Large intestine (tissue), 3 donors: ENCODE measurements at regions not wholly inside any gene's neighbourhood (a gene's known extent, or its start where the extent isn't known, plus 50 kb on each side); places are given as distances from the start of the nearest gene placed in this dataset.
A peak's percentile ranks its signal among the peaks of the same experiment; 100 is the strongest.

ENCODE experiments used
- DNase-seq, 2 donors: peaks; one replicate each; pipeline versions ENCODE4 v3.0.0 to v3.0.0-alpha.2; 2013
- H3K27ac ChIP-seq: one replicate; pipeline ENCODE4 v1.5.1; 2013; ENCODE audit warnings: low read length
- H3K27me3 ChIP-seq: 2 replicates; pipeline ENCODE4 v1.6.1; 2013; ENCODE audit warnings: low read length; ENCODE audit not compliant: control insufficient read depth, insufficient read depth
- H3K36me3 ChIP-seq: 2 replicates; pipeline ENCODE4 v1.6.1; 2013; ENCODE audit warnings: low read length; ENCODE audit not compliant: control insufficient read depth, insufficient read depth
- H3K4me1 ChIP-seq: one replicate; pipeline ENCODE4 v1.6.1; 2013; ENCODE audit warnings: low read length; ENCODE audit not compliant: control insufficient read depth, insufficient read depth
- H3K4me3 ChIP-seq: one replicate; pipeline ENCODE4 v1.5.1; 2013; ENCODE audit warnings: low read length
- H3K9me3 ChIP-seq: one replicate; pipeline ENCODE4 v1.6.1; 2013; ENCODE audit warnings: mild to moderate bottlenecking, low read depth, low read length, moderate library complexity; ENCODE audit not compliant: control insufficient read depth
- WGBS: methylation state at CpG from one replicate; pipeline ENCODE4 v1.1.5; 2013; ENCODE audit warnings: low lambda C conversion rate; ENCODE audit not compliant: insufficient coverage; 5-methylcytosine and 5-hydroxymethylcytosine counted together

DNA sequence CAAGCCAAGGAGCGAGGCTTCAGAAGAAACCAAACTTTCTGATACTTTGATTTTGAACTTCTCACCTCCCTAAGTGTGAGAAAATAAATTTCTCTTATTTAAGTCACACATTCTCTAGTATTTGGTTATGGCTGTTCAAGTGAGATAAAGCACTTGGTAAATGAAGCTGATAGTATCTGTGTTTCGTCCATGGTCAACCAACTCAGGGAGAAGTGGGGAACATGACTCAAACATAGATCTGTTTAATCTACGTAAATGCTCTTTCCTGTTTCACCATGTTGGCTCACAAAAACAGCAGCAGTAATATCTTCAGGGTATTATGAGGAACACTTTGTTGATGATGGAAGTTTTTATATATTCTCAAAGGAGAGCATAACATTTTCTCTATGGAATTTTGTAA is 2167.2 kb upstream of the C9orf72 start:
- no peak overlapping the region for H3K4me3 ChIP-seq
- no peak overlapping the region for H3K27ac ChIP-seq
- WGBS, result no CpG with 5 or more reads among the region's 3 CpGs
- H3K27me3 ChIP-seq, result no peaks in the 10 kb centered on the region
- H3K4me1 ChIP-seq, result no peaks in the 10 kb centered on the region
- H3K36me3 ChIP-seq, result no peaks in the 10 kb centered on the region
- DNase-seq, result no peak
- H3K9me3 ChIP-seq, result no peaks in the 10 kb centered on the region

DNA sequence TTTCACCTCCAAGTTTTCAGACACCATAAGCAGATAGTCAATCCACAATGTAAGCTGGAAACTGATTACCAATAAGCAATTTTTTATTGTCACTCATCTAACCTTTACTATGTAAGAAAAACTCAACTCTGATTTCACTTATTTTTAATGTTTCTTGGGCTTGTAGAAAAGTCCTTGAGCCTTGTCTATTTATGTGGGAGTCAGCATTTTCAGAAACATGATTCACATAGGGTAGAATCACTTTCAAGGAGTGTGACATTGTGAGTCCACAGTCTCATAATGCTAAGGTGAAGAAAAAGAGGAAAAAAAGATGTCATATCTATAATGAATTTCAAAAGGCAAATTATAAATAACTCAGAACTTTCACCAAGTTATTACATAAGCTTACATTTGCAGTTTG is 2167.9 kb upstream of the C9orf72 start:
- Histone ChIP-seq H3K4me1 (no peaks in the 10 kb centered on the region), H3K27me3 (no peaks in the 10 kb centered on the region), H3K9me3 (no peaks in the 10 kb centered on the region), H3K36me3 (no peaks in the 10 kb centered on the region), H3K4me3 (no peak overlapping the region), H3K27ac (no peak overlapping the region)
- no peak for DNase-seq

DNA sequence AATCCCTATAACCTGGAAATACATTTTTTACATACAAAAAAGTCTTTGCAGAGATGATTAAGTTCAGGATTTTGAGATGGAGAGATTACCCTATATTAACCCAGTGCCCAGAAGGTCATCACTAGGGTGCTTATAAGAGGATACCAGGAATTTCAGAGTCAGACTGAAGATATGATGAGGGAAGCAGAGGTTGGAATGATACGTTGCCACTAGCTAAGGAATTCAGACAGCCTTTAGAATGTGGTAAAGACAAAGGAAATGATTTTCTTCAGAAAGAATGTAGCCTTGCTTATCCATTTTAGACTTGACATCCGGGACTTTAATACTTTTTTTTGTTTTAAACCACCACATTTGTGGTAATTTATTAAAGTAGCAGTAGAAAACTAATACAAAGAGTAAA is 2176.8 kb upstream of the C9orf72 start:
- Histone ChIP-seq H3K4me1 (no peaks in the 10 kb centered on the region), H3K27ac (no peak overlapping the region), H3K36me3 (no peaks in the 10 kb centered on the region), H3K9me3 (no peaks in the 10 kb centered on the region), H3K27me3 (no peaks in the 10 kb centered on the region), H3K4me3 (no peak overlapping the region)
- WGBS, result 100% methylated on average over 1 of the region's 2 CpGs
- DNase-seq, result no peak

DNA sequence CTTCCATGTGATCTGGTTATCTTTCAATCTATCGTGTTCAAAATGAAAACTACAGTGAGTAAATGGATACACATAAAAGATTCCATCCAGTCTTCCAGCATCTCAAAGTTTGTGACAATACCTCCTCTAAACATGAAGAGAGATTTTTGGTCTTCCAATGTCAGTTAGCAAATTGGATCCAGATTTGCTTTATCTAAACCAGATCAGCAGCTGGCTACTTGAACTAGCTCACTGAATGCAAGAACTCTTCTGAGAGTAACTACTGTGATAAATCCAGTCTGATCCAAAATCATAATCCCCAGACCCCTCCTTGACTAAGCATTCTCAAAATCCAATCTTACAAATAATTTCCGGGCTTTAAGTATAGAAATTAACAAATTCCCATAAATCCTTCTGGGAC is 2177.9 kb upstream of the C9orf72 start:
- Histone ChIP-seq H3K27me3 (no peaks in the 10 kb centered on the region), H3K9me3 (no peaks in the 10 kb centered on the region), H3K4me3 (no peak overlapping the region), H3K36me3 (no peaks in the 10 kb centered on the region), H3K4me1 (no peaks in the 10 kb centered on the region), H3K27ac (no peak overlapping the region)
- DNase-seq, result no peak
- 100% methylated on average over 1 of the region's 2 CpGs for WGBS

DNA sequence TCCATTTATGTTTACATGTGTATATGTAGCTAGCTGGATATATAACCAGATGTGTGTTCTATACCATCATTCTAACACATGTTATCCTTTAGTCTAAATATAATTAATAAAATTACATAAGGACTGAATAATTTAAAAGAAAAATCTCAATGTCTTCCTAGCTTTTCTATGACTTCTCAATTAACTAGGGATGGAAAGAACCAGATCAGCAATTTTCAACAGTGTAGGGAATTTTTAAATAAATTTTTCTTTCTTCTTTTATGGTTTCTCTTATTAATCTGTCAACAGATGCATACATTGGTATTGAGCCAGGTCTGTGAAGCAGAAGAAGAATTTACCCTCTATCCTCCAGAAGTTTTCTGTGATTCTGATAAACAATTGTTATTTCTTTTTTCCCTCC is 2180.4 kb upstream of the C9orf72 start:
- no peak for DNase-seq
- Histone ChIP-seq H3K36me3 (no peaks in the 10 kb centered on the region), H3K9me3 (no peaks in the 10 kb centered on the region), H3K4me1 (no peaks in the 10 kb centered on the region), H3K4me3 (no peak overlapping the region), H3K27me3 (no peaks in the 10 kb centered on the region), H3K27ac (no peak overlapping the region)

DNA sequence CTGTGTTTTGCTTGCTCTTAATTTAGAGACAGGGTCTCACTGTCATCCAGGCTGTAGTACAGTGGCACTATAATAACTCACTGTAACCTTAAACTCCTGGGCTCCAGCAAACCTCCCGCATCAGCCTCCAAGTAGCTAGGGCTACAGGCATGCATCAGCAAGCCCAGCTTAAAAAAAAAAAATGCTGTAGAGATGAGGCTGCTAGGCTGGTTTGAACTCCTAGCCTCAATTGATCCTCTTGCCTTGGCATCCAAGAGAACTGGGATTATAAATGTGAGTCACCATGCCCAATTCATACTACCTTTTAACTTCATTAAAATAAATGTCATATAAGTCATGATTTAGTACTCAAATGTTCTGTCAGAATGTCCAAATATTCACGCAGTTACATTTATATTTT is 2195.7 kb upstream of the C9orf72 start:
- H3K27ac ChIP-seq, result no peak overlapping the region
- H3K9me3 ChIP-seq, result no peaks in the 10 kb centered on the region
- H3K4me1 ChIP-seq, result no peaks in the 10 kb centered on the region
- WGBS, result 100% methylated on average over 1 of the region's 2 CpGs
- DNase-seq, result no peak
- no peak overlapping the region for H3K4me3 ChIP-seq
- no peaks in the 10 kb centered on the region for H3K27me3 ChIP-seq
- H3K36me3 ChIP-seq, result no peaks in the 10 kb centered on the region

DNA sequence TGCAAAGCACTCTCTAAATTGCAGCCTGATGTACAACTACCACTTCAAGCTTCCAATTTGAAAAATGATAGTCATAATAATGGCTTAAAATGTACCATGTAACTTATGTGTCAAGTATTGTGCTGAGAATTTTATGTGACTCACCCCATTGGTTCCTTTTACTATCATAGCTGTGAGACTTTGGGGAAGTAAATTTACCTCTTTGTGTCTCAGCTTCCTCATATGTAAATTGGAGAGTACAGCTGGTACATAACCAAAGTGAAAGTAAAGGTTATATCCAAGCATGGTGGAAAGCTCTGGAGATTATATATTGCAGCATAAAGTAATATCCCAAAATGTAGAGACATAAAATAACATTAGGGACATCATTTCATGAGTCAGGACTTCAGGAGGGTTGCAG is 2200.4 kb upstream of the C9orf72 start:
- no peak for DNase-seq
- Histone ChIP-seq H3K4me1 (no peaks in the 10 kb centered on the region), H3K27me3 (no peaks in the 10 kb centered on the region), H3K9me3 (no peaks in the 10 kb centered on the region), H3K27ac (no peak overlapping the region), H3K4me3 (no peak overlapping the region), H3K36me3 (no peaks in the 10 kb centered on the region)

DNA sequence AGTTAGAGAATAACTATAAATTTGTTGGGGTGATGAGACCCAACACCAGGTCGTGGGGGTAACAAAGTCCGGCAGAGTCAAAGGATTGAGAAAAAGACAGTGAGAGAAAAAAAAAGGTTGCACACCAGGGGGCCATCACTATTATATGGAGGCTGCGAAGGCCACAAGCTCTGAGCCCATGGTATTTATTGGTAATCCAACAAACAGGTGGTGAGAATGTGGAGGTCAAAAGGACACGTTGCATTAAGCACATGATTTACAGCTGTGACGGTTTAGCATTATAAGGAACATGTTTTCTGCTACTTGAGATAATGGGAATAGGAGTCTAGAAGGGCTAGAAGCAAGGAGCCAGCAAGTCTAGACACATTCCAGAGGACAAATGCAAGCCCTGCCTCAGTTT is 2202.2 kb upstream of the C9orf72 start:
- Histone ChIP-seq H3K4me1 (no peaks in the 10 kb centered on the region), H3K36me3 (no peaks in the 10 kb centered on the region), H3K9me3 (no peaks in the 10 kb centered on the region), H3K27ac (no peak overlapping the region), H3K4me3 (no peak overlapping the region), H3K27me3 (no peaks in the 10 kb centered on the region)
- WGBS, result 52% methylated on average over 2 of the region's 5 CpGs
- peak in 1 of 2 donors; percentile 33 for DNase-seq

DNA sequence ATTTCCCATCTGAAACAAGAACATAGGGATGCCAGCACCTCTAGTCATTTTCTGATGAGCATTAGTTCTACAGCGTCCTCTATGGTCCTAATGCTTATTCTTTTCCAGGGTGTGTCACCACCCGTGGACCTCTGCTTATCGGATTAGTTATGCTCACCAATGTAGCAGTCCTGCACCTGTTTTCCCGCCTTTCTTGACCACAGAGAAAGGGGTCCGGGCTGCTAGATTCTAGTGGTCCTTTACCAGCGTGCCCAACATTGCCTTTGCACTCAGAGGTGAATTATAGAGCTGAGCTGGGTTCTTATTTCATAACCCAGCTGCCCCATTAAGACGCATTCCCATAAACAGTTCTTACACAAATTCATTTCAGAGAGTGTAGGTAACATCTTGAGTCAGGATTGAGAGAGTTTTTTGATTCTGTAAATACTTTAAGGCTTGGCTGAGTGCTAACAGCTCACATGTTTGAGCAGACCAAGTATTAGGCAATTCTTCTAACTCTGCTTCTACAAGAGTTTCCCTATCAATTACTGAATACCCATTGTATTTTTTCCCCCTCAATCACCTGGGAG is 2205.1 kb upstream of the C9orf72 start:
- no peak for DNase-seq
- no peaks in the 10 kb centered on the region for H3K27me3 ChIP-seq
- no peaks in the 10 kb centered on the region for H3K36me3 ChIP-seq
- H3K27ac ChIP-seq, result no peak overlapping the region
- WGBS, result no CpG with 5 or more reads among the region's 7 CpGs
- H3K4me1 ChIP-seq, result no peaks in the 10 kb centered on the region
- no peaks in the 10 kb centered on the region for H3K9me3 ChIP-seq
- no peak overlapping the region for H3K4me3 ChIP-seq

DNA sequence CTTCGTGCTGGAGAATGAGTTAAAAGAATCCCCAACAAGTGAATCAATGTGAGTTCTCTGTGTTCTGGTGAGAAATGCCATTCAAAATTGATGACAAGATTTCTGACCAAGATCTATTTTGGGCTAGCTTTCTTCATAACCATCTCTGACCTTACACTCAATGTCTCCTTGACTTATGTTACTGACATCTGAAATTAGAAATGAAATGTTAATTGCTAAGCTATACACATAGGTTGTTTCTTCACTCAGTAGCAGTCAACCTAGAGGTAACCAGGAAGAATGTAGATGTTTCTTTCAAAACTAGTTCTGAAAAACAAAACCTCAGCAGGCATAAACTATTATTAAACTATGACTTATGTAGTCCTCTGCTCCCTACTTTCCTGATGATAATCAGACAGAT is 2220.7 kb upstream of the C9orf72 start:
- 57% methylated on average over 1 of the region's 1 CpG for WGBS
- Histone ChIP-seq H3K9me3 (no peaks in the 10 kb centered on the region), H3K4me3 (no peak overlapping the region), H3K27ac (no peak overlapping the region), H3K36me3 (no peaks in the 10 kb centered on the region), H3K27me3 (no peaks in the 10 kb centered on the region), H3K4me1 (no peaks in the 10 kb centered on the region)
- no peak for DNase-seq

DNA sequence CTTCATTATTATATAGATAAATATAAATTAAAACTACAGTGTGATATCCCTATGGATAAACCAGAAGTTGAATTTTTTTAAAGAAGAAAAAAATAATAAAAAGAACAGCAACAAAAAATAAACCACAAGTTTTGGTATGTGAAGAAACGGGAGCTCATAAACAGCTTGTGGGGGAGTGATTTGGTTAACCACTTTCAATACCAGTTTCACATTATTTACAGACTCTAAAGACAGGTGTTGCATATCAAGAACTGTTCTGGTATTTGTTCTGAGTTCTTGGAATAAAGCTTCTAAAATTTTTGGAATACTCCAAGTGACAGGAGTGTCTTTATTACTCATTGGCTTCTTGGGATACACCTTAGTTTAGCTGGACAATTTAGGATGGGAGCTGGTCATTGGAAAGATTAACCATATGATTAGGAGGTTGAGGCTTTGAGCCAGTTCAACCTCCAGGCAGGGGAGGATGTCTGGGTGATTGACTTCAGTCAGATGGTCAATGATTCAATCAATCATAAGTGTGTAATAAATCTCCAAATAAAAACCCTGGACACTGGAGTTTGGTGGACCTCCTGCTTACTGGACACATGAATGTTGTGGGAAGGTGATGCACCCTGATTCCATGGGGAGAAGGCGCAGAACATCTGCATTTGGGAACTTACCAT is 2223.1 kb upstream of the C9orf72 start:
- 100% methylated on average over 1 of the region's 2 CpGs for WGBS
- no peak for DNase-seq
- Histone ChIP-seq H3K36me3 (no peaks in the 10 kb centered on the region), H3K4me1 (no peaks in the 10 kb centered on the region), H3K9me3 (no peaks in the 10 kb centered on the region), H3K27me3 (no peaks in the 10 kb centered on the region), H3K4me3 (no peak overlapping the region), H3K27ac (no peak overlapping the region)
